HG02981 (cell line): ENCODE measurements at regions not wholly inside any gene's neighbourhood (a gene's known extent, or its start where the extent isn't known, plus 50 kb on each side); places are given as distances from the start of the nearest gene placed in this dataset.
"Not testable (repeated sequence)": the region's sequence is repeated elsewhere in the genome, so short reads cannot be mapped to it uniquely, and the experiment has no call there.

Experiments
- ATAC-seq: cut with Tn5 transposase; IDR thresholded peaks from one replicate; pipeline ENCODE4 v1.9.1; 2021; ENCODE audit warnings: mild to moderate bottlenecking, moderate library complexity; ENCODE audit not compliant: unreplicated experiment

DNA sequence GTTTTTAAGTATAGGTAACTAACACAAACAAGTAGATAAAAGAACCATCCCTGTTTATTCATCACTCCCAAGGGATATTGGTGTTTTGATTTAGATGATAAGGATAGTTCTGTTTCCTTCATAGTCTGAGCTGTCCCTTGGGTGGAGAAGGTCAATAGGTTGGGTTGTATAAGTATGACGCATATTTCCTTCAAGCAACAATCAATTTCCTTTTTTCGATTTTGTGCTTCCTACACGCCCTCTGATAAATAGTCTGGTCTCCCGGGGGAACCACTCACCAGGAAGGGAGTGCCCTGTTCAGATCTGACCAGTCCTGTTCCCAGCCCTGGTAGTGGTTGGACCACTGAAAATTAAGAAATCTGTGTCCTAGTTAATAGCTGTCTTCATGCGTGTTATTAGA lies 378.8 kb upstream of the FAR2 start:
- no peak for ATAC-seq

DNA sequence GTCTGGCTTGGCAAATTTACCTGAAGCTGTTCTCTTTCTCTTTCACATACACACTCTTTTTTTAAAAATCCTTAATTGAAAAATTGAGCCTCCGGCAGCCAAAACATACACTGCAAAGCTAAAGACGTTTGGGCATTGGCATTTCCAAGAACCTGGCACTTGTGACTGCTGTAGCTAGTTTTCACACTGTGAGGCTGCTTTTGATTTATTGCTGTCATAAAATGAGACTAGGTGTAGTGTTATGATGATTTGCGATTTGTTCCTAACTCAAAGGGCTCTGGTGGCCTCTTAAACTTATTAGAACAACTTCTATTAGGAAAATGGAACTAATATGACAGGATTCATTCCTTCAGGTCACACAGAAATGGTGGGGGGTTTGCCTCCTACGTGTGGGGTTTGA lies 377.1 kb upstream of the FAR2 start:
- no peak for ATAC-seq

DNA sequence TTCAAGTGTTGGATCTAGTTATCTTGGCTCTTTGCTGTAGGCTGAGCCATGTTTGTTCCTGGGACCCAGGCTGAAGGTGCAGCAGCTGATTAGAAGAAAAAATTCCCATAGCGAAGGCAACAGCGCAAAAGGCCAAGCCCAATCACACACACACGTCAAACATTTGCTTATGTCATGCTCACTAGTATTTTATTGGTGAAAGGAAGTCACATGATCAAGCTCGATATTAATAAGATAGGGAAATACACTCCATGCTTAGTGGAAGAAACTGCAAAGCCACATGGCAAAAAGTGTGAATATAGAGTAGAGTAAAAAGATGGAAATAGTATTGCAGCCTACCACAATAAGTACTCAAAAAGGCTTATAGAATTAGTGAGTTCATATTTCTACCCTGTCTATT lies 373.5 kb upstream of the FAR2 start:
- ATAC-seq: no peak

DNA sequence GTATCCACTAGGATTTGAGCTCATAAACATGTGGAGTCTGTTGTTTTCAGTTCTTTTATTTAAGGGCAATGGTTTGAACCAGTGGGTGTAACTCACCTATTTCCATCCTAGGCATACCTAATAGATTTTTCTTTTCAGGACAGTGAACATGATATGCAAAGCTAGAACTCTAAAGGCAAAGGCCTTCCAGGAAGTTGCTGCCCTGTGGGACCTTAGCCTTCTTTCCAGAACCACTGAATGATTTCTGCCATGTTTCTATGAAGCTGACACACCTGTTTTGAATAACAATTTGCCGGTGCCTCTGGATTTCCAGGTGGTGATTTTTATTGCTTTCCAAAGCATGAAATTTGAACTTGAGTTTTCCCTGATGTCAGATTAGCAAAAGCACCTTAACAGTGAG lies 372.9 kb upstream of the FAR2 start:
- ATAC-seq: no peak

GRCh38 chr12:28776913-28777422 lies 372.1 kb upstream of the FAR2 start:
- no peak for ATAC-seq

- no peak for ATAC-seq
Measured at GRCh38 chr12:28777603-28778365, 371.3 kb upstream of the FAR2 start.

DNA sequence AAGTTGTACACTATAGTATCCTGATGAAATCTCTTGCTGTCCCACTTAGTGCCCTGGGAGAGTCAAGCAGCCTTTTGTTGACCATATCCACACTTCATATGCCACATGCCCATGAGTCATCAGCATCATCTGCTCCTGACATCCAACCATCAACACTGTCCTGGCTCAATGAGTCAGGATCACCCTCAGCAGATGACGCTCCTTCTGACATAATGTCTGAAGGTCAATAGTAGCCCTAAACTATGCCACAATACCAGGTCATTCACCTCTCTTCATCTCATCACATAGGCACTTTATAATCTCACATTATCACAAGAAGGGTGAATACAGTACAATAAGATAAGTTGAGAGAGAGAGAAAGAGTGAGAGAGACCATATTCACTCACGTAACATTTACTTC lies 369.0 kb upstream of the FAR2 start:
- ATAC-seq: no peak

DNA sequence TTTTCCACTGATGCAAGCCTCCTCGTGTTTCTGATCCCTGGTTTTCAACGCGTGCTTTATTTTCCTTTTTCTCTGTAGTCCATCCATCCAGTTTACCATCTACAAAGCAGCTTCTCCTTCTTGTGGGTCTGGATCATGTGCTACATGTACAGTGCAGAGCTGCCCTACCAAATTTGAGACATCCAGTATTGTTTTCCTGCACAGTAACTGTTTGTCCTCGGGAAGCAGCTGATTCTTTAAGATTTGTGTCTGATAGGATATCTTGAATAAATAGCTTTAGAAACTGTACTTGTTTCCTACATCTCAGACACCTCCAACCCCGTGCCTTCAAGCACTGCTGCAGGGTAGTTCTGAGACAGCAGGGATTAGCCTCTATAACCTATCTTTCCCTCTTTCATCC lies 368.1 kb upstream of the FAR2 start:
- ATAC-seq: no peak

DNA sequence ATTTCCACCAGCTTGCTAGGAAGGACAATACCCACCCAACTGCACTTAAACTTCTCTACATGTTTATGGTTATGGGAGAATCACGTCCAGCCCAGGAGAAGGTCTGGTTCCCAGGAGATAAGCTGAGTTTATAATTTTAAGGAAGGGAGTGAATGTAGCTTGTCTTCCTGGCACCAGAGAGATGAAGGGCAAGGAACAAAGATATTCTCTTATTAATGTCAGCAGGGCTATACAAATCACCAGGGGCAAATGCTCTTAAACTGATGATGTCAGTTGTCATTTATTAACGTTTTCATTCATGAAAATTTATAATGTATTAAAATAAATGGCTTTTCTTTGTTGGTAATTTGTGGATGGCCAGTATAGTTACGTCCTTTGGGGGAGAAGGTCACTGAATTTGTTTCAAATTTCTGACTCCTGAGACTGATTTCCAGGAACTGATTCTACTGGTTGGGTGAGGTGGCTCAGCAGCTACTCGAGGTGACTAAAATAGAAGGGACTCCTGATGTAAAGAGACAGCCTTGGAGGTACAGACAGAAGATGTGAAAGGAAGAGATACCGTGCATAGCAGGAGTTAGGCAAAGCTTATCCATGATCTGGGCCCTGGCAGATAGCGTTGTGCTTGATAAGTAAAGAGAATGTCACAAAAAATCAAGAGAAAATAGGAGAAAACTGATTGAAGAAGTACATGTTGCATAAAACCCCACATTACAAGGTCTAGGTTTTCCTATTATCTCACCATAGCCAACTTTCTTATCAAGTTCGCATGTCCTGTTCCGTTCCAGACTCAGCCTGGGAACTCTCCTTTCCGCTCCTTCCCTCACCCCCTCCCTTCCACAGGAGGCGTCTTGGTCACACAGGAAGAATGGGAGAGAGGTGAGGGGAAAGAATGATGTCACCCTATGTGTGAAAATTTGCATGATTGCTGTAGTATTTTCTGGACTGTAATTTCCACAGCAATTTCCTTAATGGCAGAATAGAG lies 367.1 kb upstream of the FAR2 start:
- no peak for ATAC-seq

DNA sequence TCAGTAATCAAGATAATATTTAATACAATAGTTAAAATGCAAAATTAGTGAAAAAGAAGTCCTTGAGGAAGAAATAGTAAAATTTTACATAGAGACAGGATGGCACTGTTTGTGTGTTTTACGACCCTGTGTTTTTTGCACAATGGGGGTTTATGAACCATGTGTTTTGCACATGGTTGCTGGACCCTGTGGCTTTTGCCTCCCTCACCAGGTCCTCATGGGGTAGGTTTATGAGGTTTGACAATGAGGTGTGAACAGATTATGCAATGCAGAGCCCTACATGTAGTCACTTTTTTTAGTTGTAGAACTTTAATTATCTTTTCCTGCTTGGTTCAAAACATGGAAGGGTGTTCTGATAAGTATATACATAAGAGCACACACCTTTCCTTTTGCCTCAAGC lies 366.3 kb upstream of the FAR2 start:
- no peak for ATAC-seq

- no peak for ATAC-seq
Measured at GRCh38 chr12:28787151-28787550, 361.9 kb upstream of the FAR2 start.

DNA sequence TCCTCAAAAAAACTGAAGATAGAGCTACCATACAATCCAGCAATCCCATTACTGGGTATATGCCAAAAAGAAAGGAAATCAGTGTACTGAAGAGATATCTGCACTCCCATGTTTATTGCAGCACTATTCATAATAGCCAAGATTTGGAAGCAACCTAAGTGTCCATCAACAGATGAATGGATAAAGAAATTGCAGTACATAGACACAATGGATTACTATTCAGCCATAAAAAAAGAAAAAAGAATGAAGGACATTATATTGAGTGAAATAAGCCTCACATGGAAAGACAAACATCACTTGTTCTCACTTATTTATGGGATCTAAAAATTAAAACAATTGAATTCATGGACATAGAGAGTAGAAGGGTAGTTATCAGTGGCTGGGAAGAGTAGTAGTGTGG lies 360.8 kb upstream of the FAR2 start:
- ATAC-seq: not testable (repeated sequence)

DNA sequence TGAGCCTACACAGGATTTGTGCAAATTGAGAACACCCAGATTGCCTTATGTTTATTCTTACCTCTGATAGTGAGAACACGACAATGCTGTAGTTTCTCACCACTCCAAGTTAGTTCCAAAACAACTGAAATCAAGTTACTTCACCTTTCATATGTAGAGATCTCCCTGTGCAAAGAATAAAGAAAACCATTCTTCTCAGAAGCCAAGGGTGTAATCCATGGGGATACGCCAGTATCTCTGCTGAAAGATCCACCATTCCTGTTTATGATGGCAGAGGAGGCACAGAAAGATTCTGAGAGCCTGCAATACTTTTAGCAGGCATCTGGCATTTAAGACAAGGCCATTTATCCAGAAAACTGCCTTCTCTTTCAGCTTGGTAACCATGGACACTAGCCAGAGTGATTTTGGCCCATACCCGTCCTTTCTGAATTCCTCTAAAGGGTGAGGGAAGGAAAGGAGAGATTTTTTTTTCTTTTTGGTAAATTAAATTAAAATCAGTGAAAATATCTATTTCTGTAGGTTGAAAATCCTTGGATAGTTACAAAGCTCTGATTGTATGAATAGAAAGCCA lies 355.4 kb upstream of the FAR2 start:
- no peak for ATAC-seq

DNA sequence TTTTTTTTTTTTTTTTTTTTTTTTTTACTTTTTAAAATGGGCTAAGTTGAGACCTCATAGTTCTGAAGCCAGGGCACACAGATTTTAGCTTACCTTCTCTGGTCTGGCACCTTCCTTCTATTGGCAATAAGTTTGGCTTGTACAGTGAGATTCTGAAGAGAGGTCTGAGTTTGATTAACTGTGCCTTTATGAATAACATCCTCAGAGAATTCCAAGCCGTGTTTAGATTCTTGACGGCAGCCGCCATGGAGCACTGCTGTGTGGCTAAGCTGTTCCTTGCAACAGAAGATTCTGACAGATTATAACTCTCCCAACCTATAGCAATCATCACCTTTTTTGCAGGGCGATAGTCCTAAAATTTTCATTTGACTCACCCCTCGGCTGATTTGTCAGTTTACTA lies 354.9 kb upstream of the FAR2 start:
- no peak for ATAC-seq

- no peak for ATAC-seq
Measured at GRCh38 chr12:28794786-28795185, 354.3 kb upstream of the FAR2 start.

DNA sequence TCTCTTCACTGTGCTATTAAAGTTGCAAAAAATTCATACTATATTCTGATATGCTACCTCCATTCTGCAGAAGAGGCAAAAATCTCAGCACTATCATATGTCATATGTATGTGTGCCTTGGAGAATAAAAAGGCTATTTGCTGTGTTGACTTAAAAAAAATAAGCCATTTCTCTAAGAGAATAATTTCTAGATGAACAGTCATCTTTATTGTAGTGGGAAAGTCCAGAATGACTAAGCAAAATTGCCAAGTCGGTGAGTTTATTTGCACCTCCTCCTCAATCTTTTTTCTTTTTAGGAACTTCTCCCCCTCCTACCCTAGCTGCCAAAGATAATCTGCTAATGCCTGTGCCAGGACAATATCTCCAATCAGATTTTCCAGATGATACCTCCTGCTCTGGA lies 353.8 kb upstream of the FAR2 start:
- no peak for ATAC-seq

GRCh38 chr12:28799348-28799747 lies 349.7 kb upstream of the FAR2 start:
- ATAC-seq: no peak

DNA sequence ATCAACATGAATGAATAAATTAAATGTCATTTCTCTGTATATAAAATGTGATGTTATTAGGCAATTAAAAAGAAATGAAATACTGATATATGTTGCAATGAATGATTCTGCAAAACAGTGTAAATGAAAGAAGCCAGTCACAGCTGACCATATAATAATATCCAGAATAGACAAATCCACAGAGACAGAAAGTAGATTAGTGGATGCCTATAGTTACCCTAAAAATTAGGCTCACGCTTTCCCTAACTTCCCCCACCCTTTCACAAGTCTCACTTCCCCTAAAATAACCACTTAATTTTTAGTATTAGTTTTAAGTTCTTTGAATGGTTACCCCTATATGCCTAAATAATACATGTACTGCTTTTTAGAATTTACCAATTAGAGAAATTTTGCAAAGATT lies 348.9 kb upstream of the FAR2 start:
- peak; percentile 90 for ATAC-seq

GRCh38 chr12:28802706-28803438 lies 346.2 kb upstream of the FAR2 start:
- no peak for ATAC-seq

- ATAC-seq: no peak
Measured at GRCh38 chr12:28807535-28807934, 341.5 kb upstream of the FAR2 start.

DNA sequence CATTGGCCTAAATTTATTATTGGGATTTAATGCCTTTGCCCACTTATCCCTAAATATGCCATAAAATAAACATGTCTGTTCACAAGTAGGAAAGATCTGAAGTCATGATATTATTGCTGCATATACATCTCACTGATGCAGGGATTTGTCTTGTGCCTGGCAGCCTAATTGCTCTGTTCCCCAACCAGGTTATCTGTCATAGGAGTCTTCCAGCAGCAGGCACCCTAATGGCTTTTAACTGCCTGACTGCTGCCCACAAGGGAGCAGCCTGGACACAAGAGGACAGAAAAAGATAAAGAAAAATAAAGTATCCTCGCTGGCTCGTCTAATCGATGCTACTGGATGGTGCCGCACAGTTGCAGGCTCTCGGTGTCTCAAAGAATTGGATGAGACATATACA lies 337.6 kb upstream of the FAR2 start:
- no peak for ATAC-seq
